DMS53 (cell line): ENCODE measurements at regions not wholly inside any gene's neighbourhood (a gene's known extent, or its start where the extent isn't known, plus 50 kb on each side); places are given as distances from the start of the nearest gene placed in this dataset.
"Not testable (repeated sequence)": the region's sequence is repeated elsewhere in the genome, so short reads cannot be mapped to it uniquely, and the experiment has no call there.

ENCODE experiments used
- DNase-seq: peaks from one replicate; lab custom pipeline; 2025; lab: John Stamatoyannopoulos, UW

DNA sequence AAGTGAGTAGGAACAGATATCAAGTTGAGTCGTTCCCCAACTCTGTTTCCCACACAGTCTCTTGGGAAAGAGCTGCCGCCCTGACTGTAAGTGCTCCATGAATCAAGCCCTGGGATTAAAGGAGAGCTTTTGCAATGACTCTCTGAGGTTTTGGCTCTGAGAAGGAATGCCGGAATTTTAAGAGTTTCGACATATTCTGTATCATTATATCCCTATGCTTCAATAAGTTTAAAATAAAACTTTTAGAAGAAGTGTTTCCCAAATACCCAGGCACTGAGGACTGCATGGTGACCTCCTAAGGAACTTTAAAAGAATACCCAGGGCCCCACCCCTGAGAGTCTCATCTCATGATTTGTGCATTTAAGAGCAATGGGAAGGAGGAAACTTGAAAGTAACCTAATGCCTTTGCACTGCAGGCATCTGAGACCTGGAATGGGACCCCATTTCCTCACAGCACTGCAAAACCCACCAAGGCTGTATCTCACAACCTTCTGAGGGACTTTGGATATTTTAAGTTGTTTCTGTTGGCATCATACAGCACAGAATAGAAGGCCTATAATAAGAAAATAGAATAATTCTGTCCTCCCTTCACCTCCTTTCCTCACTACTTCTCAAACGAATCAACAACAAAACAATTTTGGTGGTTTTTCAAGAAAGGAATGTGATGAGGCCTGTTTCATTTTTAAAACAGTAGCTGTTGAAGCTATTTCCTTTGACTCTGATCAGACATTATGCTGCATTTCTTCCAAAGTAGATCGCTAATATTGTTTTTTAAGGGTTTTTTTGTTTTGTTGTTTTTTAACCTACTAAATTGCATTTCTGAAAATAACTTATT is 121.2 kb downstream of the GASK1B start:
- no peak for DNase-seq

GRCh38 chr4:158050942-158051341 is 121.9 kb downstream of the GASK1B start:
- DNase-seq: no peak

DNA sequence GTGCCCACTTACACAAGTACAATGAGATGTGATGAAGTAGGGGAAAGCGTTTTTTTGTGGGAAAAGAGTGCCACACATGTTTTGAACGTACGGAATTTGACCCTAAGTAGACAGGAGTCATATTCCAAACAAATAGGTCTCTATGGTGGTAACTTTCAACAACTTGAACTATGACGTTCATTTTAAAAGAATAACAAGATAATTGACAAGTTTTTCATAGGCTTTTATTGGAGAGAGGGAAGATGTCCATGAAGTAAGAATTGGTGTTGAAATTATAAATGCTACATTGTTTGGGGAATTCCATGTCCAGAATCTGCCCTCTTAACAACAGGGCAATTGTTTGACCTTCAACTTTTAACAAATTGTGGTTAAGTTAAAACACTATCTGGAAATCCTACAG is 126.5 kb downstream of the GASK1B start:
- DNase-seq: no peak

DNA sequence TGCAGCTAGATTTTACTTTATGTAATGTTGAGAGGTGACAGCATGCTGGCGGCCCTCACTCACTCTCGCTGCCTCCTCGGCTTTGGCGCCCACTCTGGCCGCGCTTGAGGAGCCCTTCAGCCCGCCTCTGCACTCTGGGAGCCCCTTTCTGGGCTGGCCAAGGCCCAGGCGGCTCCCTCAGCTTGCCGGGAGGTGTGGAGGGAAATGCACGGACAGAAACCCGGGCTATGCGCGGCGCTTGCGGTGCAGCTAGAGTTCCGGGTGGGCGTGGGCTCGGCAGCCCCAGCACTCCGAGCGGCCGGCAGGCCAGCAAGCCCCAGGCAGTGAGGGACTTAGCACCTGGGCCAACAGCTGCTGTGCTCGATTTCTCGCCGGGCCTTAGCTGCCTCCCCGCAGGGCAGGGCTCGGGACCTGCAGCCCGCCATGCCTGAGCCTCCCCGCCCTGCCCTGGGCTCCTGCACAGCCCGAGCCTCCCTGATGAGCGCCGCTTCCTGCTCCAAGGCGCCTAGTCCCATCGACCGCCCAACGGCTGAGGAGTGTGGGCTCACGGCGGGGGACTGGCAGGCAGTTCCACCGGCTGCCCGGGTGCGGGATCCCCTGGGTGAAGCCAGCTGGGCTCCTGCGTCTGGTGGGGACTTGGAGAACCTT is 128.7 kb downstream of the GASK1B start:
- no peak for DNase-seq

GRCh38 chr4:158042591-158043030 is 130.2 kb downstream of the GASK1B start:
- no peak for DNase-seq

- no peak for DNase-seq
These were observed 134.1 kb downstream of the GASK1B start for GRCh38 chr4:158038718-158039117.

- no peak for DNase-seq
These were observed 135.8 kb downstream of the GASK1B start for GRCh38 chr4:158036998-158037397.

- no peak for DNase-seq
These were observed 137.1 kb downstream of the GASK1B start for GRCh38 chr4:158035662-158036195.

- peak; percentile 50 for DNase-seq
These were observed 139.3 kb downstream of the GASK1B start for GRCh38 chr4:158033416-158034120.

DNA sequence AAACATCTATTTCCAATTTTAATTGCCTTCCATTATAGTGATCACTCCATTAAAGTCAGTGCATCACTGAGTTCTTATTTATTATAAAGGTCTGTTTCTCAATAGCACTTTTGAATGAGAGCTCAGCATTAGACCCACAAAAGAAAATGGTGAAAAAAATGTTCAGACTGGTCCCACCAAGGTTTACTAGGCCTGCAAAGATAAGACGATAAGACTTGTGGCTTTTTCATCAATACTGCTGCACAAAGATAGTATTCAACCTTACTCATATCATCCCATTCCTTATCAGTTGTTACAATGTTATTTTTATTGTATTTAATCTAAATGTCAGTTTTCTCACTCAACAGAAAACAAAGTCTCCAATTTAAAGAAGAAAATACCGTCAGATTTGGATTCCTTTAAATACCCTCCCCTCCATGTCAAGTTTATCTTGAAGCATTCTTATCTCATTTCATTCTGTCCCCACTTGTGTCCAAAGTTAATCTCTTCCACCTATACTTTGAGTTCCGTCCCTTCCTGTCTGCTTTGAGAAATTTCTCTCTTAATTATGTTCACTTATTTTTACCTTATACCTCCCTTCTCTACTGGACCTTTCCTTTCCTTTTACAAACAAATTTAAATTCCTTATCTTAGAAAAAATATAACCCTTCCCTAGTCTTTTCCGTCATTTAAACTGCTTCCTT is 140.0 kb downstream of the GASK1B start:
- DNase-seq: no peak

GRCh38 chr4:158028381-158028780 is 144.4 kb downstream of the GASK1B start:
- DNase-seq: not testable (repeated sequence)

GRCh38 chr4:158025131-158025530 is 147.7 kb downstream of the GASK1B start:
- peak; percentile 5 for DNase-seq

GRCh38 chr4:158020734-158021346 is 152.0 kb downstream of the GASK1B start:
- DNase-seq: peak; percentile 7

GRCh38 chr4:158020176-158020575 is 152.6 kb downstream of the GASK1B start:
- DNase-seq: peak; percentile 65

GRCh38 chr4:158018831-158019230 is 154.0 kb downstream of the GASK1B start:
- DNase-seq: no peak

- no peak for DNase-seq
These were observed 154.5 kb downstream of the GASK1B start for GRCh38 chr4:158018221-158018830.

GRCh38 chr4:158016511-158016910 is 156.3 kb downstream of the GASK1B start:
- DNase-seq: no peak

DNA sequence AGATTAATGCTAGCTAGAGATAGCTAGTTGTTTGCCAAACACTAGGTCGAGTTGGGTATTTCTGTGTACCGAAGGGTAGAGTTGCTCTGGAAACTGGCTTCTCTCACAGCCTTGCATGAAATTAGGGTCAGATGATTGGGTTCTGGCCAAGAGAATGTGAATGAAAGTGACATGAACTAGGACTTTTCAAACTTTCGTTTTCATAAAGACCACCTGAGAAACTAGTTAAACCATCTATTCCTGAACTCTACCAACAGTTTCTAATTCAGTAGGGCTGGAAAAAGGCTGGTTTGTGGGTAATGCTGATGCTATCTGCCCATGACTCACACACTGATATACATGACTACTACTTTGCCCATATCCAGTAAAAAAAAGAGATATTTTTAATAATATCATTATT is 157.6 kb downstream of the GASK1B start:
- DNase-seq: no peak

GRCh38 chr4:158013858-158014257 is 159.0 kb downstream of the GASK1B start:
- no peak for DNase-seq

- DNase-seq: no peak
These were observed 162.5 kb downstream of the GASK1B start for GRCh38 chr4:158010361-158010760.
